Pancreas (tissue), 10 donors: ENCODE measurements at regions not wholly inside any gene's neighbourhood (a gene's known extent, or its start where the extent isn't known, plus 50 kb on each side); places are given as distances from the start of the nearest gene placed in this dataset.
A peak's percentile ranks its signal among the peaks of the same experiment; 100 is the strongest.

ENCODE experiments used
- ATAC-seq, 4 donors: fragments of 200-7000 bp; cut with Tn5 transposase; one replicate each; pipeline versions ENCODE4 v1.8.0 to v1.9.1; 2020; ENCODE audit warnings: mild to moderate bottlenecking in 4 of 4, moderate library complexity in 4 of 4
- DNase-seq, 6 donors: peaks; one replicate each; pipeline ENCODE4 v3.0.0-alpha.2; 2020
- FAIRE-seq: peaks from 2 replicates; lab custom pipeline; 2012; peaks lifted over from hg19 to GRCh38; lab: Jason Lieb, UNC
- H3K27ac ChIP-seq, 4 donors: fragments of 200-600 bp; sonication (generic); 1 replicate in 3 of 4; 2 replicates in 1 of 4; pipeline versions ENCODE4 v1.5.0 to v1.8.0; 2020
- H3K27me3 ChIP-seq, 4 donors: fragments of 200-600 bp; one replicate each; pipeline ENCODE4 v1.8.0; 2021
- H3K36me3 ChIP-seq, 3 donors: fragments of 200-600 bp; sonication (generic) in 1 of 3; one replicate each; pipeline versions ENCODE4 v1.5.0 to v1.8.0; 2020 to 2021
- H3K4me1 ChIP-seq, 3 donors: fragments of 200-600 bp; one replicate each; pipeline ENCODE4 v1.8.0; 2021
- H3K4me3 ChIP-seq, 4 donors: fragments of 200-600 bp; sonication (generic) in 2 of 4; one replicate each; pipeline versions ENCODE4 v1.5.0 to v1.8.0; 2020 to 2021
- H3K9me3 ChIP-seq, 4 donors: fragments of 200-600 bp; one replicate each; pipeline ENCODE4 v1.8.0; 2021
- CTCF ChIP-seq, 4 donors: fragments of 200-600 bp; sonication (generic) in 3 of 4; IDR thresholded peaks; one replicate each; pipeline versions ENCODE4 v1.5.0 to v1.8.0; 2021; ENCODE audit warnings: antibody characterized with exemption in 4 of 4
- WGBS, 2 donors: extraction: QIAGEN DNeasy Blood & Tissue Kit; methylation state at CpG; one replicate each; pipeline ENCODE4 v1.1.7; 2013; 5-methylcytosine and 5-hydroxymethylcytosine counted together
- intact Hi-C, 3 donors: fragments of 100-400 bp; cut with DNase I; formaldehyde crosslinking; loops; one replicate each; pipeline versions ENCODE4 v1.11.1 to v1.14.2; 2022
- donor health status: healthy with polysubstance abuse.
- donor health status: DM: no; HTN: no; CAD: no; lungs with moderate emphysema.
- donor health status: DM: no; HTN: no; CAD: no.
- donor health status: control.
- donor health status: control.
- donor health status: Bipolar disorder and iron deficiency.
- donor health status: DM: yes; HTN: yes; CAD: no.
- donor health status: DM: no; HTN: no; CAD: no.
- donor health status: DM: no; HTN: no; CAD: no.
- donor health status: DM: yes; HTN: yes; CAD: no.

GRCh38 chr12:131570596-131570995, 140.3 kb upstream of the SFSWAP start:
- FAIRE-seq (no peak), DNase-seq (no peak), ATAC-seq (no peak)
- 62 to 86% methylated on average over 8 of the region's 8 CpGs for WGBS, 2 donors
- H3K4me1 ChIP-seq: no peaks in the 10 kb centered on the region
- no peak overlapping the region for H3K27ac ChIP-seq
- intact Hi-C loops: no loop called here
- no peaks in the 10 kb centered on the region for H3K9me3 ChIP-seq
- H3K36me3 ChIP-seq: no peaks in the 10 kb centered on the region
- TF ChIP-seq CTCF (IDR thresholded peaks at IDR 0.05): no peak
- H3K27me3 ChIP-seq: peaks cover 0 to 20% (median 0%) of the 10 kb centered on the region in 4 donors
- no peak overlapping the region for H3K4me3 ChIP-seq

DNA sequence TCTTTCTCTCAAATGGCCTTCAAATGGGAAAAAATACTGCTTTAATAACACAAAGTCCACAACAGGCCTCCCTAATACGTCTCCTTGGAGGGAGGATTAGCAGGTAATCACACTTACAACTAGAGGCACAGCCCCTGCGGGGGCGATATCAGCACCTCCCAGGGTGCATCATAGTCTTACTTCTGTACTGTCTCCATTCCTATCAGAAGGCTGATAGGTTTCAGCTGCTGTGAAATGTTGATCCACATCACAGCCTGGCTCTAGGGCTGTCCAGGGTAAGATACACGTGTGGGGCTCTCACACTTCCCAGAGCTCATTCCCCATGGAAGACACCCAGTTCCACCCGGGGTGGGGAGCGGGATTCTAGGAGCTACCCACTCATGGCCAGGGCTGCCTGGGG, 139.1 kb upstream of the SFSWAP start:
- no peaks in the 10 kb centered on the region for H3K4me1 ChIP-seq
- WGBS, 2 donors: 30 to 33% methylated on average over 6 of the region's 6 CpGs
- H3K36me3 ChIP-seq: no peaks in the 10 kb centered on the region
- H3K4me3 ChIP-seq: no peak overlapping the region
- peaks cover 0 to 19% (median 0%) of the 10 kb centered on the region in 4 donors for H3K27me3 ChIP-seq
- no peak for TF ChIP-seq CTCF (IDR thresholded peaks at IDR 0.05)
- no peak for DNase-seq
- H3K9me3 ChIP-seq: no peaks in the 10 kb centered on the region
- H3K27ac ChIP-seq: no peak overlapping the region
- intact Hi-C loops: no loop called here
- no peak for ATAC-seq
- no peak for FAIRE-seq

- no peak overlapping the region for H3K4me3 ChIP-seq
- FAIRE-seq (no peak), DNase-seq (no peak), ATAC-seq (no peak)
- peaks cover 0 to 12% (median 0%) of the 10 kb centered on the region in 4 donors for H3K27me3 ChIP-seq
- 56 to 71% methylated on average over 15 of the region's 15 CpGs for WGBS, 2 donors
- no peaks in the 10 kb centered on the region for H3K4me1 ChIP-seq
- no peaks in the 10 kb centered on the region for H3K9me3 ChIP-seq
- TF ChIP-seq CTCF (IDR thresholded peaks at IDR 0.05): no peak
- H3K27ac ChIP-seq: no peak overlapping the region
- intact Hi-C loops: no loop called here
- H3K36me3 ChIP-seq: no peaks in the 10 kb centered on the region
These were observed 138.3 kb upstream of the SFSWAP start for GRCh38 chr12:131572626-131573025.

- no peaks in the 10 kb centered on the region for H3K36me3 ChIP-seq
- ATAC-seq: peak in 1 of 4 donors; percentile 20
- FAIRE-seq: no peak
- DNase-seq: no peak
- no peaks in the 10 kb centered on the region for H3K4me1 ChIP-seq
- no peak for TF ChIP-seq CTCF (IDR thresholded peaks at IDR 0.05)
- no peaks in the 10 kb centered on the region for H3K9me3 ChIP-seq
- H3K27ac ChIP-seq: no peak overlapping the region
- H3K4me3 ChIP-seq: no peak overlapping the region
- H3K27me3 ChIP-seq: peaks cover 0 to 3% (median 0%) of the 10 kb centered on the region in 4 donors
- WGBS, 2 donors: 51 to 58% methylated on average over 26 of the region's 26 CpGs
- intact Hi-C loops: no loop called here
These were observed 137.1 kb upstream of the SFSWAP start for GRCh38 chr12:131573631-131574394.

DNA sequence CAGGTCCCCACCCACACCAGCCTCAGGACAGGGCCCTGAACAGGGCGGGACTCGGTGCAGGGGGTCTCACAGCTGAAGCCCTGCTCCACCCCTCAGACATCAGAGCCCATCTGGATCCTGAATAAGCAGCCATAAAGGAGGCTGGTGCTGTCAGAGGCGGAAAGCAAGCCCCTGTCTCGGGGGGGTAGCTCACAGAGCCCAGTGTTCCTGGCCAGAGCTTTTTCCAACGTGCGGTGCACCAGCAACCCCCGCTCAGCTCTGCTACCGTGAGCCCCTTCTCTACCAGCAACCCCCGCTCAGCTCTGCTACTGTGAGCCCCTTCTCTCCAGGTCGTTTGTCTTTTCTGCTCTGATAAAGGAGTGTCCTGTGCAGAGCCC, 136.5 kb upstream of the SFSWAP start:
- ATAC-seq: no peak

More for the DNA sequence above, 136.5 kb upstream of the SFSWAP start:
- no peak overlapping the region for H3K27ac ChIP-seq
- no peaks in the 10 kb centered on the region for H3K36me3 ChIP-seq
- DNase-seq (no peak), FAIRE-seq (no peak)
- peaks cover 0 to 4% (median 0%) of the 10 kb centered on the region in 4 donors for H3K27me3 ChIP-seq
- no peak overlapping the region for H3K4me3 ChIP-seq
- no peaks in the 10 kb centered on the region for H3K9me3 ChIP-seq
- no peaks in the 10 kb centered on the region for H3K4me1 ChIP-seq
- TF ChIP-seq CTCF (IDR thresholded peaks at IDR 0.05): no peak
- 26 to 35% methylated on average over 10 of the region's 10 CpGs for WGBS, 2 donors
- intact Hi-C loops: no loop called here
